ENCODE measurements at regions not wholly inside any gene's neighbourhood (a gene's known extent, or its start where the extent isn't known, plus 50 kb on each side); places are given as distances from the start of the nearest gene placed in this dataset.

- TF ChIP-seq TAF1 (IDR thresholded peaks at IDR 0.05; ENCODE audit: low read depth, low read length) (no peak), POLR2A (IDR thresholded peaks at IDR 0.05; ENCODE audit: low read depth, low read length) (no peak), POLR2AphosphoS5 (IDR thresholded peaks at IDR 0.05; ENCODE audit: low read depth, low read length) (no peak), SPI1 (IDR thresholded peaks at IDR 0.05; ENCODE audit: low read depth, low read length) (no peak), PAX5 (IDR thresholded peaks at IDR 0.05; ENCODE audit: insufficient read depth, low read length, severe bottlenecking) (no peak)
Measured at GRCh38 chr1:191145834-191146233, 668.2 kb upstream of the BRINP3 start.

Measured in GM12891 (cell line).